HepG2 (cell line): ENCODE measurements at regions not wholly inside any gene's neighbourhood (a gene's known extent, or its start where the extent isn't known, plus 50 kb on each side); places are given as distances from the start of the nearest gene placed in this dataset.

Experiments
- ATRX ChIP-seq: sonication (generic); formaldehyde crosslinking; IDR thresholded peaks from 2 replicates; pipeline ENCODE4 v1.4.0; 2020; ENCODE audit warnings: missing genetic modification reagents, borderline replicate concordance
- CHD2 ChIP-seq: IDR thresholded peaks from 2 replicates; pipeline ENCODE4 v1.6.1; 2011; ENCODE audit warnings: low read depth, low read length, improper control_type of control experiment
- JUN ChIP-seq: sonication (generic); formaldehyde crosslinking; IDR thresholded peaks from 2 replicates; pipeline ENCODE4 v1.4.0; 2020; ENCODE audit warnings: mild to moderate bottlenecking, missing genetic modification reagents
- MXI1 ChIP-seq: IDR thresholded peaks from 3 replicates; pipeline ENCODE4 v1.6.1; 2012; ENCODE audit warnings: low read depth, low read length, inconsistent platforms, borderline replicate concordance
- POLR2A ChIP-seq, 2 experiments: IDR thresholded peaks; 2 replicates each; pipeline ENCODE4 v1.6.1; 2011; ENCODE audit warnings: low read depth in 2 of 2, low read length in 2 of 2, mild to moderate bottlenecking in 1 of 2, moderate library complexity in 1 of 2; ENCODE audit not compliant: insufficient read depth in 1 of 2

GRCh38 chr15:62850318-62850717, 192.2 kb upstream of the TPM1 start:
- no peak for TF ChIP-seq MXI1
- TF ChIP-seq ATRX (CRISPR knock-in tag) = no peak
- TF ChIP-seq POLR2A (IDR thresholded peaks at IDR 0.05; ENCODE audit: insufficient read depth in 1 of 2, low read depth in 2 of 2, low read length in 2 of 2) = no peak
- no peak for TF ChIP-seq CHD2
- no peak for TF ChIP-seq JUN (CRISPR knock-in tag)
